ENCODE measurements at regions not wholly inside any gene's neighbourhood (a gene's known extent, or its start where the extent isn't known, plus 50 kb on each side); places are given as distances from the start of the nearest gene placed in this dataset.

DNA sequence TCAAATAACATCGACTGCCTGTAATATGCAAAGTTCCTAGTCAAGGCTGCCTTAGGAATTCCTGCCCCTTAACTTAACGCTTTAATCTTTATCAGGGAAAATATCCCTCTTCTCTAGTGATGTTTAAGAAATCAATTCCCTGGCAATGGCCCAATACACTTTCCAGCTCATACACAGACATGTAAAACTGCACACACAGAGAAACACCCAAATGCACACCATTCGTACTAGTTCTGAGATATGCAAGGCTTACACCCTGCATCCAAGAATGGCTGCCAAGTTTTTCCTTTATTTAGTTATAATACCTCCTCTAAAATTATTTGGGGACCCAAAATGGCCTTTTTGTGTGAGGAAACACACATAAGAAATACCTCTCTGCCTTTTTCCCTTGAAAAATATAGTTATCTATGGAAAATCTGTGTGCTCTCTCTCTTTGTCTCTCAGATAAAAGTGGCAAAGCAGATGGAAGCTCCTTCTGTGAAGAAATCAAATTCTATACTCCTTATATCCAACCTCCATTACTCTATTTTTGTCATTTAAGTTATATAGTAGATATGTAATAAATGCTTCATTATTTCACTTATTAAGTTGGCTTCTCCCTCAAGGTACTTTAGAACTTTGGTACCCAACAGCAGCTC lies 120.0 kb upstream of the MDM1 start:
- DNase-seq, result no peak

GRCh38 chr12:68453278-68453677 lies 121.1 kb upstream of the MDM1 start:
- DNase-seq, result no peak

- no peak for DNase-seq
Measured at GRCh38 chr12:68453876-68454275, 121.7 kb upstream of the MDM1 start.

DNA sequence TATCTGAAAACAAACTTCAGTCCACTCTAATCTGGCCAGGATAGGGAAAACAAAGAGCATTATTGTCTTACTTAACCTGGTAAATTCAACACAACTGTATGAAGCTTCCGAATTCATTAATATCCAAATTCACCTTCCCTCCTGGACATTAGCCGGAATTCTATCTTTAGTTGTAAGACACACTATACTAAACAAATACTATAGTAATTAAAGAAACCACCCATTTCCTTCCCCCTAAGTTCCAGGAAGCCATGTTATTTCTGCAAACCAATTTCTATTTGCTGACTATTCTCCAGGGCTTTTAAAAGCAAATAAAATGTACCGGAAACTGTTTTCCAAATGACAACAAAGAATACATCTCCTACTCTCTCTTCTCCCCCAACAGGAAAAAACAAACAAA lies 122.7 kb upstream of the MDM1 start:
- no peak for DNase-seq

GRCh38 chr12:68455691-68456345 lies 123.7 kb upstream of the MDM1 start:
- peak in 1 of 2 experiments; percentile 26 for DNase-seq

DNA sequence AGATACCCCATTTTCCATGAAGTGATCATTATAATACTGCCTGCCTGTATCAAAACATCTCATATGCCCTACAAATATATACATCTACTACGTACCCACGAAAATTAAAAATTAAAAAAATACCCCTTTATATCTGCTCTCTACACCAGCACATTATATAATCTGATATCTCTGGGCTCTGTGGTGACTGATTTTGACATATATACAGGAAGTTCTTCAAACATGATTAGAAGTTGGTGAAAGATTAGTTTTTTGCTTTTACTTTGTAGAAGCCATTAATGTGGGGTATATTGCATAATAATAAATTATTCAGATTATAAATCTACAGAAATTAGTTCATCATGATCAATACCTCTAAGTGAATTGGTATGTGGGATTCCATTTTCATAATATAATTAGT lies 126.7 kb upstream of the MDM1 start:
- no peak for DNase-seq

DNA sequence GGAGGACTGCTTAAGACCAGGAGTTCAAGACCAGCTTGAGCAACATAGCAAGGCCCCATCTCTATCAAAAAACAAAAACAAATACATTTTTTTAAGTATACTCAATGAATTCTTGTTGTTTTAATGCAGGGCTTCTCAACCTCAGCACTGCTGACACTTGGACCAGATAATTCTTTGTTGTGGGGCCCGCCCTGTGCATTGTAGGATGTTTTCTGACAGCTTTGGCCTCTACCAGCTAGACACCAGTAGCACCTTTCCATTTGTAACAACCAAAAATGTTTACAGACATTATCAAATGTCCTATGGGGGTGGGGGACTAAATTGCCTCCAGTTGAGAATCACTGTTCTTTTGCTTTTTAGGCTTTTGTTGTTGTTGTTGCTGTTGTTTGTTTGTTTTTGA lies 128.1 kb upstream of the MDM1 start:
- no peak for DNase-seq

DNA sequence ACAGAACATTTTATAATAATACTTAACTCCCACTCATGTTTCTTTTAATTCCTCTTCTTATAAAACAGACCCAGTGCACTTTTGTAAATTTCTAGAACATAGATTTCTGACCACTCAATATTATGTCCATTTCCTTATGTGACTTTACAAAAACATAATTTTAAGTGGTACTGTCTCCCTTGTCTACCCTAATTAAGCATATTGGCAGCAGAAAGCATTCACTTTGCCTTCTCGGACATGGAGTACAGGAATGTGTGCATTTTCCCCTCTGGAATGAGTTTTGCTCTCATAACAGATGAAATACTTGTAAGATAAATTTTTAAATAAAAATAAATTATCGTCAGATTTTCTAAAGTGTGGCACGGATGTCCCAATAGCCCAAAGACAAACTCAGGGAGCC lies 129.5 kb upstream of the MDM1 start:
- no peak for DNase-seq

- DNase-seq, result no peak
Measured at GRCh38 chr12:68462803-68463202, 130.6 kb upstream of the MDM1 start.

- no peak for DNase-seq
Measured at GRCh38 chr12:68465227-68465626, 133.1 kb upstream of the MDM1 start.

GRCh38 chr12:68467514-68467913 lies 135.4 kb upstream of the MDM1 start:
- DNase-seq, result no peak

DNA sequence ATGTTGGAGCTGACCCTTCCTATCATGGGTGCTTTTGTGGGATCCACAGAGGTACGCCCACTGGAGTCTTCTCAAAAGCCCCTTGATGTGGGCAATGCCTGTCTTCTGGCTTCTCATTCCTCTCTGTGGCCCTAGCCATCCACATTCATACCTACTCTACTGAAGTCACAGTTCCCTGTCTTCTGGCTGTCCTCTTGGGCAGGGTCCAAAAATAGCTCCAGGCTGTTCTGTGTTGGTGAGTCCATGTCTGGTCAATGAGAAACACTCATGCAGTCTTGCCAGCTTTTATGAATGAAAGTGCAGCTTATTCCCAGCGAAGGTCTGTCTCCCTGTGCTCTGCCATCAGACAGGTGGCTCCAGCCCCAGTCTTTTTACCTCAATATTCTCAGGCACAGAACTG lies 135.9 kb upstream of the MDM1 start:
- DNase-seq, result no peak

DNA sequence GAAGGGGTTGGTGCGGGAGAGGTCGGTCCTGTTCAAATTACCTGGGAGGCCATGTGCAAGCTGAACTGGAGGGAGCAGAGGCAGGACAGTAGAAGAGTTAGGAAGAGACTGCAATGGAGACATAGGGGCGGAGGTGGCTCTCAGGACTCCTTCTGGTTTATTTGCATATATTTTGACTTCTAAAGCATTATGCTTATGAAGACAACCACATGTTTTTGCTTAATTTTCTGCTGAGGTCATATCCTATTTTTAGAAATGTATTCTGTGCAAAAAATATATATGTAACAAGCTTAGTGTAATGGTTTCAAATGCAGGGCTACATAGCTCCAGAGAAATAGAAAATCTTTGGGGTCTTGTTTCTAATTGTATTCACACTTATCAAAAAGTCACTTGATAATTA lies 137.0 kb upstream of the MDM1 start:
- no peak for DNase-seq

- DNase-seq, result no peak
Measured at GRCh38 chr12:68470664-68471328, 138.6 kb upstream of the MDM1 start.

DNA sequence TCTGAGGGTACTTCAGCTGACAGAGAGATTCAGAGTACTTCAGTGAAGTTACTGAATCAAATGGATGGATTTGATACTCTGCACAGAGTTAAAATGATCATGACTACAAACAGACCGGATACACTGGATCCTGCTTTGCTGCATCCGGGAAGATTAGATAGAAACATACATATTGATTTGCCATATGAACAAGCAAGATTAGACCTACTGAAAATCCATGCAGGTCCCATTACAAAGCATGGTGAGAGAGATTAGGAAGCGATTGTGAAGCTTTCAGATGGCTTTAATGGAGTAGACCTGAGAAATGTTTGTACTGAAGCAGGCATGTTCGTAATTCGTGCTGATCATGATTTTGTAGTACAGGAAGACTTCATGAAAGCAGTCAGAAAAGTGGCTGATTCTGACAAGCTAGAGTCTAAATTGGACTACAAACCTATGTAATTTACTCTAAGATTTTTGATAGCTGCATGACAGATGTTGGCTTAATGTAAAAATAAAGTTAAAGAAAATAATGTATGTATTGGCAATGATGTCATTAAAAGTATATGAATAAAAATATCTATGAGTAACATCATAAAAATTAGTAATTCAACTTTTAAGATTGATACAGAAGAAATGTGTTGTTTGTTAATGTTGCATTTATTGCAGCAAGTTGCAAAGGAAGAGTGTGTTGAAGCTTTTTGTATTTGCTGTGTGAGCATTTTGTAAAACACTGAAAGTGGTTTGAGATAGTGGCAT lies 136.1 kb upstream of the RAP1B start:
- no peak for DNase-seq

DNA sequence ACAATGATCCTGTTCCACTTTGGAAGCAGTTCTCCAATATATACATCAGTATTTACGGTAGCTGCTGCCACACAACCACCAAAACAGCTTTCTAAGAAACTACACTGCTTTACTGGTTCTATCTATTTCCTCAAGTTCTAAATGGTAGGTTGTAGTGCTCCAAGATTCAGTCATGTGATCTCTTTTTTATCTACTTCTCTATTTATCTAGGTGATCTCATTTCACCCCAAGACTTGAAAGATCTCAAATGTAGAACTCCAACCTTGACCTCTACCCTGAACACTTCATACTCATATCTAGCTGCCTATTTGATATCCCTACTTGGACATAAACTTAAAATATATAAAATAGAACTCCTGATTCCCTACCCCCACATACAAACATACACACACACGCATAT lies 133.9 kb upstream of the RAP1B start:
- no peak for DNase-seq

GRCh38 chr12:68477261-68477772 lies 133.4 kb upstream of the RAP1B start:
- no peak for DNase-seq

GRCh38 chr12:68477906-68478305 lies 132.8 kb upstream of the RAP1B start:
- DNase-seq, result no peak

DNA sequence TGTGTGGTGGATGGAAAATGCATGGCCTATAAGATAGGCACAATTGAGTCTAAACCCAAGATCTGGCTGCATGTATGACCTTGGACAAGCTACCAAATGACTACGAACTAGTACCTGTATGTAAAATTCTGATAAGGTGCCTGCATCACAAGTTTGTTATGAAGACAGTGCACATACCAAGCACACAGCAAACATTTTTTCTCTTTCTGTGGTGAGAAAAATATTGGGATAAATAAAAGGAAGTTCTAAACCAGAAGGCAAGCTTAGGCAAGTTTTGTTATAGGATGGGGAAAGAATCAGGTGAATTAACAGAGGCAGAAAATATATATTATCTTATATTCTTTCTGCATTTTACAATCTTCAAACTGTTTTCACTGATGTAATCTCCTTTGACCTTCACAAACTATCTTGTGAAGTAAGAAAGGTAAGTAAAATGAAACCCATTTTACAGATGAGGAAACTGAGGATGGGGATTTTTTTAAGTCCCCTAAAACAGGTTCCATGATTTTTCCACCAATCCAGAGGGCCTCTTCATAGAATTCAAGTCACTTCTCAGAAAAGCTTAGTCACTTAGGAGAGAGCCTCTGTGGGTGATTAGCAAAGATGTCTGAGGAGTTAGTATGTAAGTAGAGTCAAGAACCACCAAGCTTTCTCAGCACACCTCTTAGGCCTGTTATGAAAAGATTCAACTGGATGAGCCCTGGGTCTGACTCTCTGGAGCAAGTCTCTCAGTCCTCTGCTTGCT lies 132.0 kb upstream of the RAP1B start:
- no peak for DNase-seq

- DNase-seq, result no peak
Measured at GRCh38 chr12:68479261-68479895, 131.3 kb upstream of the RAP1B start.

GRCh38 chr12:68479896-68480291 lies 130.8 kb upstream of the RAP1B start:
- DNase-seq, result no peak

- DNase-seq, result peak in 1 of 2 experiments; percentile 33
Measured at GRCh38 chr12:68480526-68480925, 130.2 kb upstream of the RAP1B start.
